ENCODE measurements at regions not wholly inside any gene's neighbourhood (a gene's known extent, or its start where the extent isn't known, plus 50 kb on each side); places are given as distances from the start of the nearest gene placed in this dataset.

- no peak for TF ChIP-seq CTCF (conservative IDR thresholded peaks at IDR 0.05)
- TF ChIP-seq EZH2 (IDR thresholded peaks at IDR 0.05; ENCODE audit: low read depth) = no peak
- Histone ChIP-seq H2AFZ (no peak overlapping the region), H4K20me1 (ENCODE audit: insufficient read depth) (no peaks in the 10 kb centered on the region), H3K9me2 (ENCODE audit: insufficient read depth) (no peaks in the 10 kb centered on the region), H3K79me2 (ENCODE audit: low read depth) (no peaks in the 10 kb centered on the region), H3F3A (ENCODE audit: insufficient read depth, low read depth) (no peaks in the 10 kb centered on the region), H3K4me2 (no peak overlapping the region), H3K27ac (no peak overlapping the region), H3K9me3 (ENCODE audit: insufficient read depth, low read depth) (no peaks in the 10 kb centered on the region), H3K4me3 (no peak overlapping the region), H3K27me3 (ENCODE audit: insufficient read depth, low read depth) (no peaks in the 10 kb centered on the region), H3K4me1 (replicated peaks; ENCODE audit: insufficient read depth) (no peaks in the 10 kb centered on the region), H3K36me3 (ENCODE audit: low read depth) (no peaks in the 10 kb centered on the region)
- CTCF ChIA-PET = no interaction called here
- no peak for DNase-seq
- no TSS peak for BruUV-seq (replicated peaks)
- POLR2A ChIA-PET (ENCODE audit: unreplicated experiment) = no interaction called here
- intact Hi-C loops (cut with micrococcal nuclease; ENCODE audit: unreplicated experiment) = no loop called here
Measured at GRCh38 chr12:92237262-92237661, 91.6 kb upstream of the BTG1 start.

- H3K9me2 ChIP-seq (ENCODE audit: insufficient read depth) = no peaks in the 10 kb centered on the region
- no peak overlapping the region for H2AFZ ChIP-seq
- H3K36me3 ChIP-seq (ENCODE audit: low read depth) = no peaks in the 10 kb centered on the region
- no peaks in the 10 kb centered on the region for H4K20me1 ChIP-seq (ENCODE audit: insufficient read depth)
- ChIA-PET POLR2A (ENCODE audit: unreplicated experiment) (no interaction called here), CTCF (no interaction called here)
- no peak overlapping the region for H3K4me2 ChIP-seq
- no peak overlapping the region for H3K4me3 ChIP-seq
- H3K27ac ChIP-seq = no peak overlapping the region
- no peaks in the 10 kb centered on the region for H3K27me3 ChIP-seq (ENCODE audit: insufficient read depth, low read depth)
- no peak for DNase-seq
- H3K79me2 ChIP-seq (ENCODE audit: low read depth) = no peaks in the 10 kb centered on the region
- no TSS peak for BruUV-seq (replicated peaks)
- intact Hi-C loops (cut with micrococcal nuclease; ENCODE audit: unreplicated experiment) = no loop called here
- no peaks in the 10 kb centered on the region for H3K4me1 ChIP-seq (replicated peaks; ENCODE audit: insufficient read depth)
- TF ChIP-seq EZH2 (IDR thresholded peaks at IDR 0.05; ENCODE audit: low read depth) = no peak
- no peak for TF ChIP-seq CTCF (conservative IDR thresholded peaks at IDR 0.05)
- no peaks in the 10 kb centered on the region for H3K9me3 ChIP-seq (ENCODE audit: insufficient read depth, low read depth)
- H3F3A ChIP-seq (ENCODE audit: insufficient read depth, low read depth) = no peaks in the 10 kb centered on the region
Measured at GRCh38 chr12:92235703-92236472, 90.2 kb upstream of the BTG1 start.

- Histone ChIP-seq H3K79me2 (ENCODE audit: low read depth) (no peaks in the 10 kb centered on the region), H2AFZ (peak overlapping the region; percentile 36; the same call in 1 of the 2 replicates), H3K4me1 (replicated peaks; ENCODE audit: insufficient read depth) (no peaks in the 10 kb centered on the region), H3K4me2 (no peak overlapping the region), H3K9me3 (ENCODE audit: insufficient read depth, low read depth) (no peaks in the 10 kb centered on the region), H3K27ac (no peak overlapping the region), H3K36me3 (ENCODE audit: low read depth) (no peaks in the 10 kb centered on the region), H3K4me3 (no peak overlapping the region), H3F3A (ENCODE audit: insufficient read depth, low read depth) (no peaks in the 10 kb centered on the region), H4K20me1 (ENCODE audit: insufficient read depth) (no peaks in the 10 kb centered on the region), H3K27me3 (ENCODE audit: insufficient read depth, low read depth) (no peaks in the 10 kb centered on the region), H3K9me2 (ENCODE audit: insufficient read depth) (no peaks in the 10 kb centered on the region)
- no peak for DNase-seq
- intact Hi-C loops (cut with micrococcal nuclease; ENCODE audit: unreplicated experiment) = no loop called here
- ChIA-PET CTCF (no interaction called here), POLR2A (ENCODE audit: unreplicated experiment) (interaction anchor here (0.6 kb wide), 1 partner anchor 86 kb away, joined by 4 read pairs; no protein-coding TSS in a partner anchor)
- no TSS peak for BruUV-seq (replicated peaks)
- TF ChIP-seq EZH2 (IDR thresholded peaks at IDR 0.05; ENCODE audit: low read depth) = no peak
- no peak for TF ChIP-seq CTCF (conservative IDR thresholded peaks at IDR 0.05)
Measured at GRCh38 chr12:92234533-92234932, 88.9 kb upstream of the BTG1 start.
